Uterus (tissue), 2 donors: ENCODE measurements at regions not wholly inside any gene's neighbourhood (a gene's known extent, or its start where the extent isn't known, plus 50 kb on each side); places are given as distances from the start of the nearest gene placed in this dataset.

Source experiments
- CTCF ChIP-seq, 4 experiments: fragments of 200-600 bp in 2 of 4; fragments of 450-650 bp in 2 of 4; sonication (generic) in 2 of 4; IDR thresholded peaks; one replicate each; pipeline ENCODE4 v1.5.1; 2016 to 2019; ENCODE audit warnings: antibody characterized with exemption in 4 of 4, mild to moderate bottlenecking in 2 of 4, moderate library complexity in 1 of 4
- POLR2A ChIP-seq, 2 donors: fragments of 450-650 bp; IDR thresholded peaks; one replicate each; pipeline ENCODE4 v1.6.1; 2016; ENCODE audit warnings: antibody characterized with exemption in 2 of 2, mild to moderate bottlenecking in 1 of 2, moderate library complexity in 1 of 2

GRCh38 chr6:21522797-21523456, 70.6 kb upstream of the SOX4 start:
- TF ChIP-seq CTCF (IDR thresholded peaks at IDR 0.05) = no peak
- no peak for TF ChIP-seq POLR2A (IDR thresholded peaks at IDR 0.05)
